Activated T-cell treated with anti-CD3 and anti-CD28 coated beads, Interleukin-2, amount 50 U/mL, for 24 hours (primary cell): ENCODE measurements at regions not wholly inside any gene's neighbourhood (a gene's known extent, or its start where the extent isn't known, plus 50 kb on each side); places are given as distances from the start of the nearest gene placed in this dataset.

Source experiments
- DNase-seq: peaks from one replicate; pipeline ENCODE4 v3.0.0-alpha.2; 2020
- H3K27ac Mint-ChIP-seq: 2 replicates; pipeline ENCODE4 v1.8.0; 2020; ENCODE audit warnings: mild to moderate bottlenecking, mixed read lengths
- H3K27me3 Mint-ChIP-seq: 2 replicates; pipeline ENCODE4 v1.8.0; 2020; ENCODE audit warnings: mixed read lengths
- H3K36me3 Mint-ChIP-seq: 2 replicates; pipeline ENCODE4 v1.8.0; 2020; ENCODE audit warnings: low read depth, mixed read lengths
- H3K4me1 Mint-ChIP-seq: 2 replicates; pipeline ENCODE4 v1.8.0; 2020; ENCODE audit warnings: low read depth, mixed read lengths
- H3K4me3 Mint-ChIP-seq: 2 replicates; pipeline ENCODE4 v1.8.0; 2020; ENCODE audit warnings: mild to moderate bottlenecking, moderate library complexity, mixed read lengths
- H3K9me3 Mint-ChIP-seq: 2 replicates; pipeline ENCODE4 v1.8.0; 2020; ENCODE audit warnings: mixed read lengths

DNA sequence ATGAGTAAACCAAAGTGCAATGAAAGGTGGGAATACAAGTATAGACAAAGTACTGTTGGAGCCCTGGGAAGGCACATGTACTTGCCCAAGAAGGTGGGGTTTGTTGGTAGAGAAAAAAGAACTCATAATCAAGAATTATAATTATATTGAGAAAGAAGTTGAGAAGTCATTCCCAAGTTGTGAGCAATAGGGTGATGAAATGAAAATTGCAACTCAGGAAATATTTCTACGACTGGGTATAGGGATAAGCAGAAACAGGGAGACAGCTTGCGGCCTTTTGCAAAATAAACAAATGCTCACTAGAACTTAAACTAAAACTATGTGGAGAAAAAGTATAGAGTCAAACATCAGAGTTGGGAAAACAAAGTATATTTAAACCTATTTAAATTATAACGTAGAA is 250.7 kb upstream of the FAM83B start:
- Mint-ChIP-seq H3K4me1 (no peaks in the 10 kb centered on the region), H3K27ac (no peak overlapping the region), H3K27me3 (no peaks in the 10 kb centered on the region), H3K36me3 (no peaks in the 10 kb centered on the region), H3K9me3 (no peaks in the 10 kb centered on the region), H3K4me3 (no peak overlapping the region)
- DNase-seq, result no peak

DNA sequence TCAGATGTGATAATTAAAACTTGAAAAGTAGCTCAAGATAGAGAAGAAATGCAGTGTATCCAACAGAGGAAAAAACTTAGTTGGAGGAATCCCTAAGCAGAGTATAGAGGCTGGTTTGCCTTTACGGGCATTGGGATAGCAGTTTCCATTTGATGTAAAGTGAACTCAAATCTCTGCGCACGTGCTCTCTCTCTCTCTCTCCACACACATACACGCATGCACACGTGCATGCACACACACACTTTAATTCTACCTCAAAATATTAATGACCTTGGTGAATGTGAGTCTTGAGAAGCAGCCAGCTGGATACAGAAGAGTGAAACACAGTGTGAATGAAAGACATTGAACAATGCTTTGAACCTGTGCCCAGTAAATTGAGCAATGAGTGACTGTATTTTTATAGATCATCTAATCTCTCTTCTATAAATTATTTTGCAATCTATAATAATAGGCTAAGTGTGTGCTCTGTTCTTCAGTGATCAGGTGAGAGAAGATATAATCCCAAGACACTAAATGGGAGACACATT is 247.7 kb upstream of the FAM83B start:
- H3K4me3 Mint-ChIP-seq, result no peak overlapping the region
- H3K36me3 Mint-ChIP-seq, result no peaks in the 10 kb centered on the region
- H3K27ac Mint-ChIP-seq, result no peak overlapping the region
- H3K27me3 Mint-ChIP-seq, result no peaks in the 10 kb centered on the region
- H3K9me3 Mint-ChIP-seq, result no peaks in the 10 kb centered on the region
- no peaks in the 10 kb centered on the region for H3K4me1 Mint-ChIP-seq
- DNase-seq, result no peak

DNA sequence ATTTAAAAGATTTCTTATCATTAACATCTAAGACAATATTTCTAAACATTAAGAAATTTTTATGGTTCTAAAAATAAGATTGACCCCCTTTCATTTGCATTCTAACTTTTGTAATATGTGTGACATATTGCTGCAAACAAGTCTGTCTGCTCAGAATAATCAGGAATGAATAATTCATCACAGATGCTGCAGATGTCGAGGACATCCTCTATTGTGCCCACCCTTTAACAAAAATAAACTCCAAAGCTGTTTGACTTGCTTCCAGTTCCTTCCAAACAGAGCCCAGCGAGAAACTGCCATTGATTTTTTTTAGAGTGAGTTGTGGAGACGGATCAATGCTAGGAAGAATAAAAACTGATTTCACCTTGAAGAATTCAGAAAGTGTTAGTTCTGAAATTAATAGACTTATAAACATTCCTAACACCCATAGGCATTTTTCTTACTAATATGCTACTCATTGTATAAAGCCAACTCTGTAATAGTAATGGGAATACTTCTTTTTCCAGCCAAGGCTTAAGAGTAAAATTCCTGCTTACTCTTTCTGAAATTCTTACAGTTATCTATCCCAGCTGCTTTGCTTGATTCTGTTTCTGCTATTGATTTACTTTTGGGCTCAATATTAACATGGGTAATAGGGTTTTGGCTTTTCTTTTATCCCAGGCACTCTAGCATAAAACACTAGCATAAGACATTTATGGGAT is 244.8 kb upstream of the FAM83B start:
- no peaks in the 10 kb centered on the region for H3K27me3 Mint-ChIP-seq
- peaks cover 4% of the 10 kb centered on the region for H3K9me3 Mint-ChIP-seq
- DNase-seq, result no peak
- H3K4me3 Mint-ChIP-seq, result no peak overlapping the region
- no peaks in the 10 kb centered on the region for H3K36me3 Mint-ChIP-seq
- no peak overlapping the region for H3K27ac Mint-ChIP-seq
- H3K4me1 Mint-ChIP-seq, result no peaks in the 10 kb centered on the region

DNA sequence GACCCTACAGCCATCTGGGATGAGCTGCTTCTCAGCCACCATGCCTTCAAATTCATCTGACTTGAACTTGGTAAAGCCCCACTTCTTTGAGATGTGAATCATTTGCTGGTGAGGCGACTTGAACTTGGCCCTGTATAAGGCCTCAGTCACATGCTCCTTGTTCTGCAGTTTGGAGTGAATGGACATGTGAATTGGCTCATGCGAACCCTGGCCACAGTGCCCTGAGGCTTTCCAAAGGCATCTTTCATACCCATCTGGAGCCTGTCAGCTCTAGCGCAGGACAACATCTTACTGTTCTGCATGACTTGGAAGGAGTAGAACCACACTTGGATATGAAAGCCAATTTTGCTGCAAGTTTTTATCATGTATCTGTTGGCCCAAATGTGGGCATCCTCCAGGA is 244.0 kb upstream of the FAM83B start:
- no peak overlapping the region for H3K27ac Mint-ChIP-seq
- H3K36me3 Mint-ChIP-seq, result no peaks in the 10 kb centered on the region
- H3K27me3 Mint-ChIP-seq, result no peaks in the 10 kb centered on the region
- DNase-seq, result no peak
- no peaks in the 10 kb centered on the region for H3K4me1 Mint-ChIP-seq
- peaks cover 7% of the 10 kb centered on the region for H3K9me3 Mint-ChIP-seq
- no peak overlapping the region for H3K4me3 Mint-ChIP-seq

DNA sequence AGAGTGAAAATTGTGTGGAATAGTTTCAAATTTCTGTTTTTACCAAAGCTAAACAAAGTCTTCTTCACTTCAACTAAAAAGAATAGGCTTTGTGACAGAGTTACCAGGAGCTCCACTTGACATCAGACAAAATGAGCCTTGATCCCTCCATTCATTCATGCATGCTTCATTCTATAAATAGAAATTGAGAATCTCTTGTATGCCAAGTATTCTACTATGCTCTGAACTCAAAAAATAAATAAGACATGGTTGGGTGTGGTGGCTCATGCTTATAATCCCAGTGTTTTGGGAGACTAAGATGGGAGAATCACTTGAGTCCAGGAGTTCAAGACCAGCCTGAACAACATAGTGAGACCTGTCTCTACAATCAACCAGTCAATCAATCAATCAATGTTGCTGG is 236.6 kb upstream of the FAM83B start:
- Mint-ChIP-seq H3K27ac (no peak overlapping the region), H3K4me1 (no peaks in the 10 kb centered on the region), H3K9me3 (peaks cover 13% of the 10 kb centered on the region), H3K27me3 (no peaks in the 10 kb centered on the region), H3K4me3 (no peak overlapping the region), H3K36me3 (no peaks in the 10 kb centered on the region)
- no peak for DNase-seq

DNA sequence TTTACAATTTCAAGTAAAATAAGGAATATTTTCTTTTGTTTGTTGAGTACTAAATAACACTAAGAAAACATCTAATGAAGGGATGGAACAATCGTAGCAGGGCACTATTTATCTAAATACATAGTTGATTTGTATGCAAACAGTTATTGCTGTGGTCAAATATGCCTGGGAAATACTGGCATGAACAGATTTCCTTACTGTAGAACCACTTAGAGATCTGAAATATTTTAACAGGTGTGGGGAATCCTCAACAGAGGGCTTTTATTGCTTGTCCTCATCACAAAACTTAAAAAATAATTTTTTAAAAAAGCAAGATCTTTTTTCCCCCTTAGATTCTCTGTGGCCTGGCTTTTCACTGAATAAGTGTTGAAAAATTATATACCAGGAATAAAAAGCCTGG is 233.0 kb upstream of the FAM83B start:
- H3K27ac Mint-ChIP-seq, result no peak overlapping the region
- peaks cover 2% of the 10 kb centered on the region for H3K9me3 Mint-ChIP-seq
- H3K4me1 Mint-ChIP-seq, result no peaks in the 10 kb centered on the region
- H3K27me3 Mint-ChIP-seq, result no peaks in the 10 kb centered on the region
- no peak for DNase-seq
- no peak overlapping the region for H3K4me3 Mint-ChIP-seq
- no peaks in the 10 kb centered on the region for H3K36me3 Mint-ChIP-seq

DNA sequence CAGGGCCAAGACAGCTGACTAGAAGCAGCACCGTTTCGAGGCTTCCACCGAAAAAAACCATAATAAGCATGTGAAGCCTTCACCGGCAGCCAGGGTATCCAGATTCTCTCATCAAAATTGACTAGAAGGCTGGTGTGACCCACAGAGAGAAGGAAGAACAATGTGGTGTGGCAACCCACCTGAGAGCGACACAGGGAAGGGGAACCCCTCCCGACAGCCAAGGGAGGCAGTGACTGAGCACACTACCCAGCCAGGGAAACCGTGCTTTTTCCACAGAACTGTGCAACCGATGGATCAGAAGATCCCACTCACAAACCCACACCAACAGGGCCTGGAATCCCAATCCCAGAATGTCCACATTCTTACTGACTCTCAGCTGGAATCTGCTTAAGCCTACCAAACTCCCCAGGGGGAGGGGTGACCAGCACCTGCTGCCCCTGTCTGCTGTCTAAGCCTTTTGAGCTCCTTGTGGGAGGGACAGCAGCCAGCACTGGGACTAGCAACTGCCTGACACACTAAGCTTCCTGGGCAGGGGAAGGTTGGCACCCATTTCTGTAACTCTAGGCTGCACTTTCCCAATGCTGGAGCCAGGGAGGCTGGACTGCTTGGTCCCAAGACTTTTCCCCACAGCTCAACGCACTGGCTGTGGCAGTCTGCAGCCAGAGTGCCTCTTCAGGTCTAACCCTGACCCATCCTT is 231.9 kb upstream of the FAM83B start:
- no peaks in the 10 kb centered on the region for H3K4me1 Mint-ChIP-seq
- no peak overlapping the region for H3K4me3 Mint-ChIP-seq
- no peak overlapping the region for H3K27ac Mint-ChIP-seq
- H3K27me3 Mint-ChIP-seq, result no peaks in the 10 kb centered on the region
- DNase-seq, result no peak
- H3K36me3 Mint-ChIP-seq, result no peaks in the 10 kb centered on the region
- H3K9me3 Mint-ChIP-seq, result no peaks in the 10 kb centered on the region

DNA sequence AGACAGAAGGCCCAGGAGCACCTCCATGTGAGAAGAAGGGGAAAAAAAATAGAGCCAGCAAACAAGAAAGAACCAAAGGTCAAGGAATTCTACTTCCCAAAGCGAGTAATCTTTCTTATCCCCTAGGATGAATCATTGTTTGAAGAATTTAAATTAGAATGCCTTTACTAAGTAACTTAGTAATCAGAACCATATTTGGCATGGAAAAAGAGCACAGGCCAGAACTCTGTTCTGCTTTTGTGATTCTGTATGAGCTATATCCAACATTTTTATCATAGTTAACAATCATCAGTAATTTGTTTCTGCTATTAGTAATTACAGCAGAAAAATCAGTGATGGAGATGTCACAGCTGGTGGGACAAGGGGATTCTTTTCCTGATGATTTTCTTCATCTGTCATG is 228.8 kb upstream of the FAM83B start:
- Mint-ChIP-seq H3K36me3 (no peaks in the 10 kb centered on the region), H3K27me3 (no peaks in the 10 kb centered on the region), H3K4me1 (no peaks in the 10 kb centered on the region), H3K9me3 (peaks cover 1% of the 10 kb centered on the region), H3K4me3 (no peak overlapping the region), H3K27ac (no peak overlapping the region)
- no peak for DNase-seq

DNA sequence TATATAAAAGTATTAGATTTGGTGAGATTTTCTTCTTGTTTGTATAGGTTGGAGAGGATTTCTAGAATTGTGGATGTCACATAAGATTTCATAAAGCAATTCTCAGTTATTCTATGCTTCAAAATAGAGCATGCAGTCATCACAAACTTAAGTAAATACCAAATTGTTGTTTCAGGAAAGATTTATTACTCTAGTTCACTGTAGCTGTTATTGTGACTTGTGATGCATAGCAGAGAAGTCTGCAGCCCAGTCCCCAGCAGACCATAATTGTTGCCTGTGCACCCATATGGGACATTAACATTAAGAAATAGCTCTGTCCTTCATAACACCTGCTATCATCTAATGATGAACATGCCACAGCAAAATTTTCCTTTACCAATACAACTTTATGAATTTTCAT is 228.0 kb upstream of the FAM83B start:
- Mint-ChIP-seq H3K27ac (no peak overlapping the region), H3K9me3 (peaks cover 2% of the 10 kb centered on the region), H3K36me3 (no peaks in the 10 kb centered on the region), H3K4me3 (no peak overlapping the region), H3K27me3 (no peaks in the 10 kb centered on the region), H3K4me1 (no peaks in the 10 kb centered on the region)
- DNase-seq, result no peak

DNA sequence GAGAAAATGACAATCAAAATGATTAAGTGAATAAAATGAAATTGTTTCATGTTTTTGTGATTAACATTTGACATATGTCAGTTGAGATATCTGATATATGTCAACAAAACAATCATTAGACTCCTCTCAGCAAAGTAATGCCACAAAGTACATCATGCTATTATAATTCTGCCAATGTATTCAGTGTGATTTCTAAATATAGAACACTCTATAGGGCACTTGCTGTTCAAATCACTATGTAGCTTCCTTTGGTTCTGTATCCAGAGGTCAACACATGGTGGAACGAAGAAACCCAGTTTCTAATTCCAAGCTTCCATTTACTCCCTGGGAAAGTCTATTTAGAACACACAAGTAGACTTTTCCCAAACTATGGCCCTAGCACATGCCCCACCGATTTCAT is 227.5 kb upstream of the FAM83B start:
- Mint-ChIP-seq H3K36me3 (no peaks in the 10 kb centered on the region), H3K27me3 (no peaks in the 10 kb centered on the region), H3K27ac (no peak overlapping the region), H3K9me3 (peaks cover 2% of the 10 kb centered on the region), H3K4me3 (no peak overlapping the region), H3K4me1 (no peaks in the 10 kb centered on the region)
- DNase-seq, result no peak

DNA sequence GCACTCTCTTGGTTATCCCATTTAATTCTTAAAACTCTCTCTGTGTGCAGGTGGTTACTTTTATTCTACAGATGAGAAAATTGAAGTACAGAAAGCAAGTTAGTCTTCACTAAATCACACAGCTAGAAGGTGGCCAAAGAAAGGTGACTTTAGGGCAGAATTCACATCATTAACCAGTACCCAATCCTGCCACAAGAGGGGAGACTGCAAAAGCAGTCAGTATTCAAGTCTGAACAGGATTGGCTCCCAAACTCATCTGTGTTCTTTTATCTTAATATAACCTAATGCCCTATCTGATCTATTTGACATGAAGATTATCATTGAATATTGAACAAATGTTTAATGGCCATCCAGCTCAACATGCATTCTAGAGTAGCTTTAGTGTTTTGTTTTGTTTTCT is 225.3 kb upstream of the FAM83B start:
- Mint-ChIP-seq H3K4me3 (no peak overlapping the region), H3K9me3 (peaks cover 5% of the 10 kb centered on the region), H3K4me1 (no peaks in the 10 kb centered on the region), H3K36me3 (no peaks in the 10 kb centered on the region), H3K27ac (no peak overlapping the region), H3K27me3 (no peaks in the 10 kb centered on the region)
- no peak for DNase-seq

DNA sequence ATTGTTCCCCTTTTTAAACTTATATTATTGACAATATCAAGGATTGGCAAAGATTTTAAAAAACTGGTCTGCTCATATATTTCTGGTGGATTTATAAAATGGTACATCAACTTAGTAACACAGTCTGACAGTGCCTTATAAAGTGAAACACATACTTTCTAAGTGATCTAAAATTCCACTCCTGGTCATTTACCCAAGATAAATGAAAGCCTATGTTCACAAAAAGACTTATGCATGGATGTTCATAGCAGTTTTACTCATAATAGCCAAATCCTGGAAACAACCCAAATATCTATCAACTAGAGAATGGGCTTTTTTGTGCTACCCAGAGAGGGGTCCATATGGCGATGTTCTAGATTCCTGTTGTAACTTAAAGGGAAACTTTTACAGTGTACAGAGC is 222.4 kb upstream of the FAM83B start:
- H3K27me3 Mint-ChIP-seq, result no peaks in the 10 kb centered on the region
- DNase-seq, result no peak
- no peak overlapping the region for H3K4me3 Mint-ChIP-seq
- no peaks in the 10 kb centered on the region for H3K36me3 Mint-ChIP-seq
- peaks cover 8% of the 10 kb centered on the region for H3K9me3 Mint-ChIP-seq
- H3K27ac Mint-ChIP-seq, result no peak overlapping the region
- no peaks in the 10 kb centered on the region for H3K4me1 Mint-ChIP-seq

DNA sequence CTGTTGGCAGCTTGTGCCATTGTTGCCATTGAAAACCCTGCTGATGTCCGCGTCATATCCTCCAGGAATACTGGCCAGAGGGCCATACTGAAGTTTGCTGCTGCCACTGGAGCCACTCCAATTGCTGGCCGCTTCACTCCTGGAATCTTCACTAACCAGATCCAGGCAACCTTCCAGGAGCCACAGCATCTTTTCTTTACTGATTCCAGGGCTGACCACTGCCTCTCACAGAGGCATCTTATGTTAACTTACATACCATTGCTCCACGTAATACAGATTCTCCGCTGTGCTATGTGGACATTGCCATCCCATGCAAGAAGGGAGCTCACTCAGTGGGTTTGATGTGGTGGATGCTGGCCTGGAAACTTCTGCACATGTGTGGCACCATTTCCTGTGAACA is 221.8 kb upstream of the FAM83B start:
- no peak overlapping the region for H3K4me3 Mint-ChIP-seq
- no peaks in the 10 kb centered on the region for H3K4me1 Mint-ChIP-seq
- H3K27me3 Mint-ChIP-seq, result no peaks in the 10 kb centered on the region
- peaks cover 8% of the 10 kb centered on the region for H3K9me3 Mint-ChIP-seq
- no peak overlapping the region for H3K27ac Mint-ChIP-seq
- no peaks in the 10 kb centered on the region for H3K36me3 Mint-ChIP-seq
- no peak for DNase-seq

DNA sequence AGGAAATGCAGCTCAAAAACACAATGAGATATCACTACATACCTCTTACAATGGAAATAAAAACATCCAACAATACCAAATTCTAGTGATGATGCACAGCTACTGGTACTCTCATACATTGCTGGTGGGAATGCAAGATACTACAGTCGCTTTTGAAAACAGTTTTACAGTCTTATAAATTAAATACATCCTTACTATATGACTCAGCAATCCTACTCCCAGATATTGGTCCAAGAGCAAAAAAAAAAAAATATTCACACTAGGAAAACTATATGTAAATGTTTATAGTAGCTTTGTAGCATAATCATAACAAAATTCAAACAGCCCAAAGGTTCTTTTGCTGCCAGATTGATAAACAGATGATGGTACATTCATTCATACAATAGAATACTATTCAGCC is 217.4 kb upstream of the FAM83B start:
- no peak overlapping the region for H3K4me3 Mint-ChIP-seq
- H3K36me3 Mint-ChIP-seq, result no peaks in the 10 kb centered on the region
- DNase-seq, result no peak
- peaks cover 8% of the 10 kb centered on the region for H3K9me3 Mint-ChIP-seq
- H3K4me1 Mint-ChIP-seq, result no peaks in the 10 kb centered on the region
- H3K27me3 Mint-ChIP-seq, result no peaks in the 10 kb centered on the region
- no peak overlapping the region for H3K27ac Mint-ChIP-seq

DNA sequence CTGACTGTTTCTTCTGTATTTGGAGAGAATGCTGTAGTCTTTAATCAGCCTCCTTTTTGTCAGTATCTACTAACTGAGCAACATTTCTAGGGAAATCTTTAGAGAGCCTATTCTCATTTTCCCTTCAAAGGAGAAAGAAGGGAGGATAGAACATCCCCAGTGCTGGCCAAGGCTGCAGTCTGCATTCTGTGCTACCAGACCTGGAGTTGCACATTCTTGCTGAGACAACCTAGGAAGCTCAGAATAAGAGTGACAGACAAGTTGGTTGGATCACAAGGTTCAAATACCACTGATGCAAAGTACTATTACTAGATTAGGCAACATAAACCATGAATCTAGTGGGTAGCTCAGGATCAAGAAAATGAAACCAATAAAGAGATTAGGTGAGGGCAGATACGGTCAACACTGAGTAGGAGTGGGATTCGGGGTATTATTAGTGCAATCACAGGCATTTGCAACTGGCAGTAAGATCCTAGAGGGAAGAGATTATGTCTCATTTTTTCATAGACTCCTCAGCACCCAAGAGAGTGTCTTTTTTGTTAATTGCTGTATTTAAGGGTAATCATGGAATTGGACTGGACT is 213.5 kb upstream of the FAM83B start:
- DNase-seq, result no peak
- no peaks in the 10 kb centered on the region for H3K4me1 Mint-ChIP-seq
- H3K27me3 Mint-ChIP-seq, result no peaks in the 10 kb centered on the region
- H3K4me3 Mint-ChIP-seq, result no peak overlapping the region
- H3K27ac Mint-ChIP-seq, result no peak overlapping the region
- H3K9me3 Mint-ChIP-seq, result peaks cover 2% of the 10 kb centered on the region
- no peaks in the 10 kb centered on the region for H3K36me3 Mint-ChIP-seq
